ENCODE measurements at regions not wholly inside any gene's neighbourhood (a gene's known extent, or its start where the extent isn't known, plus 50 kb on each side); places are given as distances from the start of the nearest gene placed in this dataset.

DNA sequence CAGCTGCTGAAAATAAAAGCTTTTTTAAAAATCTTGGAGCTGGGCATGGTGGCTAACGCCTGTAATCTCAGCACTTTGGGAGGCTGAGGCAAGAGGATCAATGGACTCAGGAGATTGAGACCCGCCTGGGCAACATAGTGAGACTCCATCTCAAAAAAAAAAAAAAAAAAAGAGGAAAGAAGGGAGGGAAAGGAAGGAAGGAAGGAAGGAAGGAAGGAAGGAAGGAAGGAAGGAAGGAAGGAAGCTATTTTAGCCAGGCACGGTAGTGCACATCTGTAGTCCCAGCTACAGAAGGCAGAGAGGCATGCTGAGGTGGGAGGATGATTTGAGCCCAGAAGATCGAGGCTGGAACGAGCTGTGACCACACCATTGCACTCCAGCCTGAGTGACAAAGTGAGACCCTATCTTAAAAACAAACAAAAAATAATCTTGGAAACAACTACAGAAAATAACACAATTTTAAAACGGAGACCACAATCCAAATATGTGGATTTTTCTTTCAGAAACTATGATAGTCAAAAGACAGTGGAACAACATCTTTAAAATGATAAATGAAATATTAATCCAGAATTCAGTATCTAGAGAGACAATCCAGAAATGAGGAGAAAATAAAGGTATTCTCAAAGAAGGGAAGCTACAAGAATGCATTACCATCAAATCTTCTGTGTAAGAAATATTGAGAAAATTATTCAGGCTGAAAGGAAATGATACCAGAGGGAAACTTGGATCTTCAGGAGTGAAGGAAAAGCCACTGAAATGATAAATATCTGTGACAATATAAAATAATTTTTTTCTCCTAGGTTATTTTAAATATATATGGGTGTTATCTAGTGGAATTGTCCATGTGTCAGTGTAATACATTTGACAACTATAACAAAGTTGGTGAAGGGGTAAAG is 182.0 kb downstream of the GPX5 start:
- no peak for DNase-seq (ENCODE audit: low read depth)

DNA sequence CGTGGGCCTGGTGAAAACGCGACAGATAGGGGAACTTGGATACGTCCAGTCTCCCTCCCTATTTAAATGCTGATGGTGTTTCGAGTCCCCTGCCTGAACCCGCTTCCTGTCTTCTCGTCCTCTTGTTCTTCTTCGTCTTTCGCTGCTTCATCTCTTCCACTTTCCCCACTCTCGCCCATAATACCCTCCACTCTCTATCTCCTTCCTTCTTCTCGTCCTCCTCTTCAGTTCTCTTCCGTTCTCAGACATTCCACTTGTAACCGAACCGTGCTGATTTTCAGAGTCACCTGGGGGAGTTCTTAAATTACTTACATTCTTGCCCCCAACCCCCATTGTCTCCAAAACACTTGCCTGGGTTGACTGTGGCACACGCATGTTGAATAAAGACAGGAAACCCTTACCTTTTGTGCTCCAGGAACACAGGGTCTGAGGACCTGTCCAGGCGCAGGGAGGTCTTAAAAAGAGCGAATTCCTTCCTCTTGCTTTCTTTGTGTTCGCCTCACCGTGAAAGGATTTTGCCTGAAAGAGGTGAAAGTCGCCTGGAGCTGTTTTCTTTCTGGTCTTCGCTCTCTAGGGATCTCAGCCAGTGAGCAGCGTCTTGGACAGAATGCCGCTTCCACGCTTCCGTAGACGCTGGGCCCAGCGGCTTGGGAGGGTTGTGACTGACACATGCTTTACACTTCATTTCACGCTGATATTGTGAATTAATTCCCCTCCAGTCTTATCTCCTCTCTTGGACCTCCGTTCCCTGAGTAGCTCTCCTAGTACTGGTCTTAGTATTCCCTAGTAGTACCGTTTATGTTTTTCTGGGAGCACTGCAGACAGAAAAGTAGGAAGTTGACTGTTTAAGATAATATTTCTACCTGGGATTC is 184.0 kb downstream of the GPX5 start:
- DNase-seq (ENCODE audit: low read depth) = no peak

DNA sequence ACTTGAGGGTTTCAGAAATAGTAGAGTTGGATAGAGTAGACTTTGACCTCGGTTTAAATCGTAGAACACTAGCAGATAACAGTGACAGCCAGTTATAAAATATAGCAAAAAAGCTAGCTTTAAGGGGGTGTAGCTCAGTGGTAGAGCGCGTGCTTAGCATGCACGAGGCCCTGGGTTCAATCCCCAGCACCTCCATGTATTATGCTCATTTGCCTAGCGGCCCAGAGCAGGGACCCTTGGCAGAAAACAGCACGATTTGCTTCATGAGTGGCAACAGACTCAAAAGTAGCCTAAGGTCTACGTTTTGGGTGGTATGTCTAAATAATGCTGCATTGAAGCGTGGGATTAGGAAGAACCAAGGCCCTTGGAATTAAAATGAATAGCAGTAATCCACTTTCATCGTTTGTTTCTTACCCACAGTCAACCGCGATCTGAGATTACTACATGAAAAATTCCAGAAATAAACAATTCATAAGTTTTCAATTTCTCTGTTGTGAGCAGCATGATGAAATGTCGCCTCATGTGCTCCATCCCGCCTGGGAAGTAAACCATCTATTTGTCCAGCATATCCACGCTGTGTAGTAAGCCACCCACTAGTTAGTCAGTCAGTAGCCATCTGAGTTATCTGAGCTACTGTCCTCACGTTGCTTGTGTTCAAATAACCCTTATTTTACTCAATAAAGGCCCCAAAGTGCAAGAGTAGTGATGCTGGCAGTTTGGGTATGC is 184.9 kb downstream of the GPX5 start:
- no peak for DNase-seq (ENCODE audit: low read depth)

DNA sequence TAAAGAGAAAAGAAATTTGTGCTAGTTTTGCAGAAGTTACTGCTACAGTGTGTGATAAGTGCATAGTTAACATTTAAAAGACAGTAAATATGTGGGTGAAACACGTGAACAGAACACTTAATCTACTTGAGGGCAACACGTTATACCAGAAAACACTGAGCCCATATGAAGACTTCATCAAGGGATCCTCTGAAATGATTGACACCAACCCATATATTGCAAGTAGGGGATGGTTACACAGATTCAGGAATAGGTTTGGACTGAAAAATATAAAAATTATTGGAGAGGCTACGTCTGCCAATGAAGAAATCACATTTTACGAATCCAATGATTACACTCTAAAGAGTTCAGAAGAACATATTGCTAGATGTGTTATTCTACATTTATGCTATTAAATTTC is 185.6 kb downstream of the GPX5 start:
- DNase-seq (ENCODE audit: low read depth) = no peak

DNA sequence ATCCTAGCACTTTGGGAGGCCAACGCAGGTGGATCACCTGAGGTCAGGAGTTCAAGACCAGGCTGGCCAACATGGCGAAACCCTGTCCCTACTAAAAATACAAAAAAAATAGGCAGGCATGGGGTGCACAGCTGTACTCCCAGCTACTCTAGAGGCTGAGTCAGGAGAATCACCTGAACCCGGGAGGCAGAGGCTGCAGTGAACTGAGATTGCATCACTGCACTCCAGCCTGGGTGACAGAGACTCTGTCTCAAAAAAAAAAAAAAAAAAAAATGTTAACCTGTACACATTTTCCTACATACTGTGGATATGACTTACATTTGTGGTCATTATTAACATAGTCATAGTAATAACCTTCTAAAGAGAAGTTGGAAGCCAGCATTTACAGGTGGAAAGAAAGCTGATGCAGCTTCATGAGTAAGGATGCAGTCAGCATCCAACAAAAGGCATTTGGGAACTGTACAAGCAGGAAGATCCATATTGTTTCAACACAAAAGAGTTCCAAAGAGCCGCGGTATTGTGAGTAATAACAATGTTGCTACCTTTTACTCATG is 186.2 kb downstream of the GPX5 start:
- no peak for DNase-seq (ENCODE audit: low read depth)

DNA sequence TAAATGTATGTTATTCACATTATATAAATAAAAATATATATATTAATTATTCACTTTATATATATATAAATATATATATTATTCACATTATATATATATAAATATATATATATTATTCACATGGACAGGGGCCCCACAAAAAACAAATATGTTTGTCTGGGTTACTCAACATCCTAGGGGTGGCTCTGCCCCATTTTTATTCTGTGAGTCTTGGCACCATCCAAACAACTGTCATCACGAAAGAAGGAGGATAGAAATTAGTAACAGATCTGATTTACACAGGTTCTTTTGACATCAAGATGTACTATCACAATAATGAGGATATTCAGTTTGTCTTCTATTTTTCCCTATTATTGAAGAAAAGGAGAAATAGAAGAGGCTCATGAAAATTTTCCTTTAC is 187.3 kb downstream of the GPX5 start:
- DNase-seq (ENCODE audit: low read depth) = no peak

DNA sequence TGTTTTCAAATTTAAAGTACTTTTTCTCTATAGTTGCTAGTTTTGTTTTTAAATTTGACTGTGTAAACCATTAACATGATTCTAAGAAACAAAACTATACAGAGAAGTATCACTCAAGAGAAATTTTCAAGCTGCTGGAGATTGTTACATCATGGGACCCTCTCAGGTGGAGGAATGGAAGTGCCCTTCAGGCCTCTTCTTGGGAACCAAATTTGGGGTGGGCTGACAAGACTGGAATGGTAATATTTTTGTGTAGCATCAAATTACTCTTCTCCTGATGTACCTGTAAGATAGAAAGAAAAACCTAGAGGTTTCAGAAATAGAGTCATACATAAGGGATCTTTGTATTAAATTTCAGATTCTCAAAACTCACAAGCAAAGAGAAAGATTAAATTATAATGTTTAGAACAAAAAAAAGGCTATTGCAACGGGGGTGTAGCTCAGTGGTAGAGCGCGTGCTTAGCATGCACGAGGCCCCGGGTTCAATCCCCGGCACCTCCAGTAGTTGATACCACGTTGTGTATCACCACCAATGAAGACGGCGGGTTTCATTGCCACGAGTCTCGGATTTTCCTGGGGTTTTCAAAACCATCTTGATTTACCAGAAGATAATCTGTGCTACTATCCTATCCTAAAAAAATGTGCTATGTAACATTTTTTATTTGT is 193.7 kb downstream of the GPX5 start:
- peak; percentile 17 for DNase-seq (ENCODE audit: low read depth)

DNA sequence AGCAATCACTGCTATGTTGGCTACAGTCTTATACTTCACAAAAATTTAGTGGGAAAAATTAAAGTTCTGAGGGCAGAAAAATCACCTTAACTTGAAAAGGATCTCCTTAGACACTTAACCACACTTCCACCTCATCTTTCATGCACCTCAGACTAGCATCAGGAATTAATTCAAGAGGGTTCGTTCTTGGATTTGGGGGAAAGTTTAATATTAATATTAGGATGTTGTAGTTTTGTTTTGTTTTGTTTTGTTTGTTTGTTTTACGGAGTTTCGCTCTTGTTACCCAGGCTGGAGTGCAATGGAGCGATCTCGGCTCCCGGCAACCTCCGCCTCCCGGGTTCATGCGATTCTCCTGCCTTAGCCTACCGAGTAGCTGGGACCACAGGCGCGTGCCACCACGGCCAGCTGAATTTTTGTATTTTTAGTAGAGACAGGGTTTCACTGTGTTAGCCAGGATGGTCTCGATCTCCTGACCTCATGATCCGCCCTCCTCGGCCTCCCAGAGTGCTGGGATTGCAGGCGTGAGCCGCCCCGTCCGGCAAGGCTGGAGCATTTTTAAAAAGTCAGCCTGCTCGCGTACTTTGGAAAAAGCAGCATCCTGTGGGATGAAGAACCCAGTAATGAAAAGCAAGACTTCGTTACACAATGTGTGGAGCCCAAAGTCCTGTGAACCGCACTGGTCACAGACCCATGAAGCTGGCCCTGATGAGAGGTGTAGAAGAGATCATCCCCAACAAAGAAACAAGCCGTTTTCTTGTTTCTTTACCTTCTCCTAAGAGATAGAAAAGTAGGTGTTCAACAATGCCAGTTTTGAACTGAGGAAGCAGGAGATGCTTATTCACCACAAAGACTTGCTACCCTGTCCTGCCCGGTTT is 194.9 kb downstream of the GPX5 start:
- no peak for DNase-seq (ENCODE audit: low read depth)

DNA sequence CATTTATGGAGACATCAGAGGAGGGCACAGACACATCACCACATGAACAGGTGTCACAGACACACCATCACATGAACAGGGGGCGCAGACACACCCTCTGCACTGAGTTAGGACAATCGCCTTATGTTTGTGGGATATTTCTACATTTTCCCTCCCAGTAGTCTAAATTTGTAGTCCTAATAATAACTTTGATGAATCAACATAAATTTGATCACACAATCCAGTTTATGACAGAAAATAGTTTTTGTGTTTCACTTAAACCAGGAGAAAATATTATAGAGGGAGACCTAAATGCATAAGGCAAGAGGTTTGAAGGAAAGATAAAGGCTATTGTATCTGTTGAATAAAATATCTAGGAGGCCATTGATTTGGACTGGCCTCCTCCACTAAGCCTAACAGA is 195.7 kb downstream of the GPX5 start:
- no peak for DNase-seq (ENCODE audit: low read depth)

DNA sequence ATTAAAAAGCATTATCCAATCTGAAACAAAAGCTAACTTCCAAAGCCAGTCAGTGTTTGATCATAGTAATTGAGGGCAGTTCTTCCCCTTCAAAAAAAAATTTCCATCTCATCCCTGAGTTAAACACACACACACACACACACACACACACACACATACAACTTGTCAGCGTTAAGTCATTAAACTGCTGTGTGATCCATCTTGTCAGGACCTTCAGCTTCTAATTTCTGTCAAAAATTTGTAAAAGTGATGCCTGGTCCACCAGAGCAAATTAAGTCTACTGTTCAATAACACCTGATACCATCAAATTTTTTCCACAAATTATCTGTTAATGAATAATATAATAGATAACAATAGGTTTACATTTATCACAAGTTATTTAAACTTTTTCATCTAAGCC is 198.7 kb downstream of the GPX5 start:
- DNase-seq (ENCODE audit: low read depth) = no peak

DNA sequence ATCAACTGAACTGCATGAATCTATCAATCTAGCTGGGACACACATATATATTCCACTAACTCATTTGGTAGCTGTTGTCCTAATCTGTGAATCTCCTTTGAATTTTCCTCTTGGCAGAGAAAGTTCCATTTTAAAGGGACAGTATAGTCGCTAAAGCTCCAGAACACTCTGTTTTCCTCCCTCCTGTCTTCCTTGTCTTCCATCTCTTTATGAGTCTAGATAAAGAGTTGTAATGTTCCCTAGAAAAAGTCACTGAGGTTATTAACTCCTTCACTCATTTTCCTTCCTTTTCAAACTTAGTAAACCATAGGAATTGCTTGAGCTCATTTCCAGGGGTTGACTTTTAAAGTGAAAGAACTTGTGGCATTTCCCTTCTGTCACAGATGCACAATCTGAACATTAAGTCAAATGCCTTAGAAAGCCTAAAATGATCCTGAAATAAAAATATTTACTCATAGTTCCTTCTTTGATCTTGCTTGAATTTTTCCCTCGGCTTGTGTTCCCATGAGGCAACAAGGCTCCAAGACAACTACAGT is 198.4 kb downstream of the TRIM27 start:
- no peak for DNase-seq (ENCODE audit: low read depth)

DNA sequence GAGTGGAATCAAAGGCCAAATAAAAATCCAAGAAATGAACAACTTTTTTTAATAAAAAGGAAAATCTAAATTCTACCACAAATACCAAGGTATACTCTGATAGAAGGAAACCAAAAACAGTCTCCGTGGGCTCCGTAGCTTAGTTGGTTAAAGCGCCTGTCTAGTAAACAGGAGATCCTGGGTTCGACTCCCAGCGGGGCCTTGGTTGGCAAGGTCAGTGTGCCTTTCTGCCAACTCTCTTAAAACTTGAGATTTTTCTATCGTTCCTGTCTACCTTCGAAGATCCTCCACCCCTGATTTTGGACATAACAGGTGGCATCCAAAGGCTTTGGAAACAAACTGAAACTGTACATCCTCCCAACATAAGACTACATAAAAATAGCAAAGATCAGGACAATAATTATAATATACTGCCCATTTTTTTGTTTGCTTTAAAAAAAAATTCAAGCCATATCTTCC is 197.9 kb downstream of the TRIM27 start:
- DNase-seq (ENCODE audit: low read depth) = no peak

DNA sequence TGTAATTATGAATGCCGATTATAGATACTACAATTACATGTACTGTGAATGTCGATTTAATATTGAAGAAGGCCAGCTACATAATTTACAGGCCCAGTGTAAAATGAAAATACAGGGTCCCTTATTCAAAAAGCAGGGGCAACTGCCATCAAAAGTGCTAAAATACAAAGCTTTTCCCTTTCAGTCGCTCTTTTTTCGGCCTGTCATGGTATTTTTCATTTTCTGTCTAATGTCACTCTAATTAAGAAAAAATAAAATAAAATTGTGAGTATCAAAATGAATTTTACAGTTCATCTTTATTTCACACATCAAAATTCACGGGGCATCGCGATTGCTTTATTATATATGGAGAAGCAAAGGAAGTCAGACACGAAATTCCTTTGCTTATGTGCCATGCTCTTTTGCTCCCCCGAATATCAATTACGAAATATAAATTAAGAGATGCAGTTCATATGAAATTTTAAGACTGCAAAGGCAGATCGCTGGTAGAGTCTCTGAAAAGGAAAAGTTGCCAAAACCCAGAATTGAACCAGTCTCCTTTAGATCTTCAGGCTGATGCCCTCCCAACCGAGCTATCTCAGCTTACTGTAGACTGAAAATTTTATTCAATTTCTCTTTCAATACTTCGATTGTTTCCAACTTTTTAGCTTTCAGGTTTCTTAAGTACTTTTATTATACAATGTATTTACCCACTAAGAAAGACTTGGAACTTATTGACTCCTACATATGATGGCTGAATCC is 197.0 kb downstream of the TRIM27 start:
- no peak for DNase-seq (ENCODE audit: low read depth)

DNA sequence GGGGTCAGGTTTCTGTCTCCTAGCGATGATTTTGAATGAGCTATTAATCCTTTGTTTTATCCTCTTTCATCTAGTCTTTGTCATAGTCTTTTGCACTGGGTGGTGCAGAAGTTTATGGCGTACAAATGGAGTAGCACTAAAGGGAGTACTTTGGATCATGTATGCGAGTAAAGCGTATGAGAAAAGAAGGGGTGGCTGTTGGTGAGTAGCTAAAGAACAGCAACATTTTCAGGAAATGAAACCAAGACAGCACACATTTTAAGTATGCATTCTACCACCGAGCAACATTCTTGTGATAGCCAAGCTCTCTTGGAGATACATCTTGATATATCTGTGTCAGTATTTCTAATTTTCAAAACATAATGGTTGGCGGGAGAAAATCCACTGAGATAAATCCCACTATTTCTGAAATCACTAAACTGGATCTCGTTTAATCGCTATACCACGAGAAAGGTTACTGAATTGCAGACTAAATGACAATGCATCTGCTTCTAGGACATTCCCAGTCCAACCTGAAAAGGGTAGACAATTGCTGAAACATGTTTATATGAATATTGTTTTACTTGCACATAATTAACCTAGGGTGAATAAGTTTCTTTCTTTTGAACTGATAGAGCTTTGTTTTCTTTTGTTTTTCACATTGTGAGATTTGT is 196.1 kb downstream of the TRIM27 start:
- no peak for DNase-seq (ENCODE audit: low read depth)

DNA sequence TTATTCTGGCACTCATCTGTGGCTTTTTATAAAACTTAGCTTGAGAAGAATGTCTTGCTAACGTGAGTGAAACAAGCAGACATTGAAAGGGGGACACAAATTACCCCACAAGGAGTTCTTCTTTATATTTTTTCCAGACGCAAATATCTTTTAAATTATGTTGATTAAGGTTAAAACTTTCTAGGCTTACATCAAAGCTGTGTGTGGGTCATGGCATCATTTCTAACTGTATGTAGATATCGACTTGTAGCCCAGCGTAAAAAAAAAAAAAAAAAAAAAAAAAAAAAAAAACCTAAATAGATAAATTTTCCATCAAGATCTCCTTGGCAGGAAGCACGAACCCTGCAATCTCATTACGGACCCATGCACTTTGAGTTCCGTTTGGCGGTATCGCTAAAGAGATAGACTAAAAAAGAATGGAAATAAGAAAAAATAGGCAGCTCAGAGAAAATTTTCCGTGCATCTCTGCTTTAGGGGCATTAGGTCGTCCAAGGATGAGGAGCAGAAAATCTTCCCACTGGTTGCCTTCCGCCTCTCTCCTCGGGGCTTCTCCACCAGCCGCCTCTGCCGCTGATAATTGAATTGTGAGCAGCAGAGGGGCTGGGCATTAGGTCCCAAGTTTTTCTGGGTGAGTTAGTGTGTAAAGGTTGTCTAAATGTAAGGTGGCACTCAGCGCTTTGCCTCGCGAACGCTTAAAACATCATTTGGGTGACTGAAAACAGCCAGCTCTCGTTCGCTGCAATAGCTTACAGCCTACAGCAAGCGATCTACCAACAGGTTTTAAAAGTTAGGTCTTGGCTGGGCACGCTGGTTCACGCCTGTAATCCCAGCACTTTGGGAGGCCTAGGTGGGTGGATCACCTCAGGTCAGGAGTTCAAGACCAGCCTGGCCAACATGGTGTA is 194.0 kb downstream of the TRIM27 start:
- DNase-seq (ENCODE audit: low read depth) = no peak

DNA sequence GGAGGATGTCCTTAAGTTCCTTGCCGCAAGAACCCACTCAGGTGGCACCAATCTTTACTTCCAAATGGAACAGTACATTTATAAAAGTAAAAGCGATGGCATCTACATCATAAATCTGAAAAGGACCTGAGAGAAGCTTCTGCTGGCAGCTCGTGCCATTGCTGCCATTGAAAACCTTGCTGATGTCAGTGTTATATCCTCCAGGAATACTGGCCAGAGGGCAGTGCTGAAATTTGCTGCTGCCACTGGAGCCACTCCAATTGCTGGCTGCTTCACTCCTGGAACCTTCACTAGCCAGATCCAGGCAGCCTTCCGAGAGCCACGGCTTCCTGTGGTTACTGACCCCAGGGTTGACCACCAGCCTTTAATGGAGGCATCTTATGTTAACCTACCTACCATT is 191.7 kb downstream of the TRIM27 start:
- DNase-seq (ENCODE audit: low read depth) = no peak

DNA sequence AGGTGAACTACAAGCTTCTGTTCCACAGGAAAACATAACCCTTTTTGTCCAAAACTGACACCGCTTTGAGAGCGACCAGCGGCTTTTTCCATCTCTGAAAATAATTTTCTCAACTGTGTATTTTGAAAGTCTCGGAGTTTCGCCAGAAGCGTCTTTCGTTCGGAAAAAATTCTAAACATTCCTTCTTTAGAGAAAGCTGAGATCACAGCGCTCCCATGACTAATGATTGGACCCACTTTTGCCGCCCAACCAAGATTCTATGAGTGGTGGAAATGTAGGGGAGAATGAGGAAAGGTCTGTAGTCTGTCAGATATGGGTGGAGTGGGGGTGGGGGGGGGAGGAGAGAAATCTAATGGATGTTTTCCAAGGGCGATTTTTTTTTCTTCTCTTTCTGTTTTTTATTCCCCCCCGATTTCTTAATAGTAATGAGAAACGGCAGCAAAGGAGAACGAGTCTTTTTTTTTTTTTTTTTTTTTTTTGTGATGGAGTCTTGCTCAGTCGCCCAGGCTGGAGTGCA is 189.3 kb downstream of the TRIM27 start:
- no peak for DNase-seq (ENCODE audit: low read depth)

DNA sequence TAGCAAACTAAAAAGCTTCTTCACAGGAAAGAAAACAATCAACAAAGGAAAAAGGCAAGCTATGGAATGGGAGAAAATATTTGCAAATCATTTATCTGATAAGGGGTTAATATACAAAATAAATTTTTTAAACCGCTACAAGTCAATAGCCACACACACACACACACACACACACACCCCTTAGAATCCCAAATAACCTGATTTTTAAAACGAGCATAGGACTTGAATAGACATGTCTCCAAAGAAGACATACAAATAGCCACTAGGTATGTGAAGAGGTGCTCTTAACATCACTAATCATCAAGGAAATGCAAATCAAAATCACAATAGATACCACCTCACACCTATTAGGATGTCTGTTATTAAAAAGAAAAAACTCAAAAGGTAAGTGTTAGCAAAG is 187.7 kb downstream of the TRIM27 start:
- no peak for DNase-seq (ENCODE audit: low read depth)
